Keratinocyte (primary cell): ENCODE measurements at regions not wholly inside any gene's neighbourhood (a gene's known extent, or its start where the extent isn't known, plus 50 kb on each side); places are given as distances from the start of the nearest gene placed in this dataset.

Source experiments
- CTCF ChIP-seq, 3 experiments: IDR thresholded peaks in 1 of 3; conservative IDR thresholded peaks in 1 of 3; optimal IDR thresholded peaks in 1 of 3; 2 replicates in 2 of 3; 3 replicates in 1 of 3; pipeline versions ENCODE3 to v1.5.1; 2011; ENCODE audit warnings: low read length in 3 of 3, mild to moderate bottlenecking in 3 of 3, moderate library complexity in 2 of 3, control low read depth in 1 of 3, inconsistent platforms in 1 of 3; ENCODE audit not compliant: insufficient read depth in 2 of 3; ENCODE audit errors: extremely low read depth in 1 of 3
- EZH2 ChIP-seq: IDR thresholded peaks from one replicate; pipeline ENCODE4 v1.6.1; 2012; ENCODE audit warnings: inconsistent platforms, mild to moderate bottlenecking, low read length, moderate library complexity

GRCh38 chr1:229062135-229062534 is 208.8 kb upstream of the RAB4A start:
- TF ChIP-seq CTCF (optimal IDR thresholded peaks at IDR 0.05 in 1 of 3, IDR thresholded peaks at IDR 0.05 in 1 of 3, conservative IDR thresholded peaks at IDR 0.05 in 1 of 3; ENCODE audit: extremely low read depth in 1 of 3, insufficient read depth in 2 of 3, low read length in 3 of 3) (no peak), EZH2 (no peak)
